NCI-H82 (cell line): ENCODE measurements at regions not wholly inside any gene's neighbourhood (a gene's known extent, or its start where the extent isn't known, plus 50 kb on each side); places are given as distances from the start of the nearest gene placed in this dataset.
A peak's percentile ranks its signal among the peaks of the same experiment; 100 is the strongest.
"Not testable (repeated sequence)": the region's sequence is repeated elsewhere in the genome, so short reads cannot be mapped to it uniquely, and the experiment has no call there.

Experiments
- DNase-seq: peaks from one replicate; lab custom pipeline; 2025; lab: John Stamatoyannopoulos, UW

DNA sequence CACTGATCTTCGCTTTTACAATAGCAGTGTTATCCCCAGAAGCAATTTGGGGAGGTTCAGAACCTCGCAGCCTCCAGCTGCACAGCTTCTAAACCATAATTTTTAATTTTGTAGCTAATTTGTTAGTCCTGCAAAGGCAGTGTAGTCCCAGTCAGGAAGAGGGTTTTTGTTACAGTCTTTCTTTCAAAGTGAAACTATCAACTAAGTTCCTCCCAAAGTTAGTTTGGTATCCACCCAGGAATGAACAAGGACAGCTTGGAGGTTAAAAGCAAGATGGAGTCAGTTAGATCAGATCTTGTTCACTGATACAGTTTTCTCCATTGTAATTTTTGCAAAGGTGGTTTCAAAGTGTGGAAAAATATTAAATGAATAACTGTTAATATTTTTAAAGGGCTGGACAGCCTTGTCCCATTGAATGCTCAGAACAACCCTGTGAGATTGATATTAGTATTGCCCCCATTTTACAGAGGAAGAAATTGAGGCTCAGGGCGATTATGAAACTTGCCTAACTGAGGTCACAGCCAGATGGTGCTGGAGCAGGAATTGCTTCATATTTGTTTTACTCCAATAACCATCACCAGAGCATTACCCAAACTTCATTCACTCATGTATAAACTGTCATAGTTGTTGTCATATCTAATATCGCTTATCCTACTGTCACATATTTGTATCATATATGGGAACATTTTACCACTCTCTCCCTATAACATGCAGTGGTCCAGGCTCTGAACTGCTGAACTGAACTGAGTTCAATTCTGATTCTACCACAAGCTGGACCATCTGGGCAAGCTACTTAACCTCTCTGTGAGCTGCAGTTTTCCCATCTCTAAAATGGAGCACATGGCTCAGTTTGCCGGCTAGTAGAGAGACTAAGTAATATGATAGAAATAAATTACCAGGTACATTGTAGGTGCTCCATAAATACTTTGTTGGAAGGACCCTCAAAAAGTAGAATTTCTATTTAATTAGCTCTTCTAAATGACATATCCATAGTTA is 213.8 kb downstream of the BCAS1 start:
- no peak for DNase-seq

DNA sequence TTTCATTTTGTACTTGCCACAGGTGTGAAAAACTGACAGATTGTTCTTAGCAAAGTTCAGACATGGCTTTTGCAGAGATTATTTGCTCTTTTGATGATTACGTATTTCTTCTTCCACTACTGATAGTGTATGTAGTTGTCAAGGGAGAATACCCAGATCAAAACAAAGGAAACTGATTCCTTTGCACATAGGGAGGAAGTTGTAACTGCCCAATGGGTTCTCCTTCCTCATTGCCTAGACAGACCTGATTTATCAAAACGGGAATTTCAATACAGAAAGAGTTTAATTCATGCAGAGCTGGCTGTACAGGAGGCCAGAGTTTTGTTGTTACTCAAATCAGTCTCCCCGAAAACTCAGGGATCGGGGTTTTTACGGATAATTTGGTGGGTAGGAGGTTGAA is 214.7 kb downstream of the BCAS1 start:
- DNase-seq: no peak

- DNase-seq: not testable (repeated sequence)
These were observed 215.8 kb downstream of the BCAS1 start for GRCh38 chr20:53854609-53854926.

DNA sequence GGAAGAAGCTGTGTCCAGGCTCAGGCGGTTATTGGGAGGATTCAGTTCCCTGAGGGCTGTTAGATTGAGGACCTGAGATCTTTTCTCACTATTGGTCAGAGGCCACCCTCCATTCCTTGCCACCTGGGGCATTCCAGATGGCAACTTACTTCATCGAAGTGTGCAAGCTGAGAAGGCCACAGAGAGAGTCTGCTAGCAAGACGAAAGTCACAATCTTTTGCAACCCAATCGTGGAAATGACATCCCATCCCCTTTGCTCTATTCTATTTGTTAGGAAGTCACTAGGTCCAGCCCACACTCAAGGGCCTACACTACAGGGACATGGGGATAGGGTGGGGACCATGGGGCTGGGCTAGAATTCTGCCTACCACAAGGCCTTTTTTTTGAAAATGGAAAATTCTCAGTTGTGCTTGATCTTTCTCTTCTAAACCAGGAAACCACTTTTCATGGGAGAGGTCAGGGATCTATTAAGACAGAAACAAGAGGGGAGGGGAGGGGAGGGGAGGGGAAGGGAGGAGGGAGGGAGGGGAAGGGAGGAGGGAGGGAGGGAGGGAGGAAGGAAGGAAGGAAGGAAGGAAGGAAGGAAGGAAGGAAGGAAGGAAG is 217.2 kb downstream of the BCAS1 start:
- no peak for DNase-seq

GRCh38 chr20:53852691-53853090 is 217.7 kb downstream of the BCAS1 start:
- DNase-seq: no peak

GRCh38 chr20:53852014-53852413 is 218.4 kb downstream of the BCAS1 start:
- no peak for DNase-seq

- DNase-seq: no peak
These were observed 220.1 kb downstream of the BCAS1 start for GRCh38 chr20:53850319-53850718.

DNA sequence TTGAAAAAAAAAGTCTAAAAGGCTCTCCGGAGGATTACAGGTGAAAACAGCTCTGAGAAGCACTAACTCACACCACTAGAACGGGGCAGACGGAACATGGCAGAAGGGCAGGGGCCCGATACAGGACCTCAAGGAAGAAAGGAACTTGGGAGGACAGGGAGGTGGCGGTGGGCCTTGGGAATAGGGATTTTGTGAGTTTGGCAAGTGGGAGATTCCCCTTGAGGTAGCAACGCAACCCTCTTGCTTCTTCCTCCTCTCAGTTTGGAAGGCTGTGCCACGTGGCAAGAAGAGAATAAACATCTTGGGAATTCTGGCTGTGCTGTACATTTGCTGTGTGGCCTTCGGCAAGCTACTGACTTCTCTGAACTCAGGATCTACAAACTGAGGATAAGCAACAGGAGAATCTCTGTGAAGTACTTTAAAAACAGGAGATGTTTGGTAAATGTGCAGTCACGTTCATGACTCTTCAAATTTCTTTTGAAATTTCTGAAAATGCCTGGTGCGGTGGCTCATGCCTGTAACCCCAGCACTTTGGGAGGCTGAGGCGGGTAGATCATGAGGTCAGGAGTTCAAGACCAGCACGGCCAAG is 220.8 kb downstream of the BCAS1 start:
- DNase-seq: no peak

DNA sequence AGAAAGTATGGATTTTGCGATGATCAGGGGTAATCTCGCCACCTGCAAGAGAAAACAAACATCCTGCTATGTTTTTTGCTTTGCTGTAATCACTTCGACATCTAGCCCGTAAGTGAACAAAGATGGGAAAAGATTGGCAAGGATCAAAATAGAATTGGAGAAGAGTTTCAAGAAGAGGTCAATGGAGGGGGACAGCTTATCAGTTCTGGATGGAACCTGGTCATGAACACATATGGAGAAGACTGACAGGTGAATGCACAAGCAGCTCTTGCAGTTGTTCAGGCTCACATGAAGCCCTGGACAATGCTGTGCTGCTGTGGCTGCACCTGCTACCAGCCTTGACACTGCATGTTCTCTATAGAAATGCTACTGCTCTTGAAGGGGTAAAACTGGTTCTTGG is 222.1 kb downstream of the BCAS1 start:
- DNase-seq: no peak

DNA sequence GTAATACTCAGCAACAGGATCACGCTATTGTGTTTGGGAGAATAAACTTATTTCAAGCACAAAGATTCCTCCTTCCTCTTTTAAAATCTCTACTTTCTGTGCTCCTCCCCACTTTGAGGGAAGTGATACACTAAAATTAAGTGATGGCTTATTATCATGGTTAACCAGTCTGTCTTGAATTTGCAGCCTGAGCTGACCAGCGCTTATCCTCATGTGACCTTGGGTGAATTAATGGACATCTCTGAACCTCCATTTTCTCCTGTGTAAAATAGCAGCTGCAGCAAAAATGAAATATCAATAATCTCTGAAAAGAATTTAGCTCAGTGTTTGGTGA is 222.6 kb downstream of the BCAS1 start:
- DNase-seq: no peak

DNA sequence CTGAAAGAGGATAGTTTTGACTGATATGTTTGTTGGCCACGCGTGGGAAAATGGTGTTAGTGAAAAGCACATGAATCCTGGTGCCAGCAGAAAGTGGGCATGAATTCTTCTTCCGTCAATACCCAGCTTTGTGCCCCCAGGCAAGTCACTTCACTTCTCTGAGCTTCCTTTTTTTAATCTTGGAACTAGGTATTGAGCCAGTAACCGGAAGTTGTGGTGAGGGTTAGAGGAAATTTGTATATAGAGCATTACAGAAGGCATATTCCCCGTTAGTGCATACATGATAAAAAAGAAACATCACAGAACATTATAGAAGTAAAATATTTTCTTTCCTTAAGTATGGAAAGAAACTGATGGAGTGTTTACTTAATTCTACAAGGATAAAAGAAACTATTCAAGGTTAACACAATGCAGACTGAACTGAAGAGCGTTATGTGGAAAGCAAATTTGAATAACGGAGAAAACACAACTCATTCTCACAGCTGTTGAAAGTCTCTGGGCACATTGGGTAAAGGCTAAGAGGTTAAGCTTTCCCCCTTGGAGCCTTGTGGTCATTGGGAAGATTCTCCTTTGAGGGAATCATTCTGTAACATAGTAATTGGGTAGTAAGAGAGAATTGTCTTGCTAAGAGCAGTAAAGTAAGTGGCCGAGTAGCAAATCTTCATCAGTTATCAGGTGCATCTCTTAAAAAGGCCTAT is 223.1 kb downstream of the BCAS1 start:
- DNase-seq: no peak

GRCh38 chr20:53846640-53847039 is 223.8 kb downstream of the BCAS1 start:
- no peak for DNase-seq

- DNase-seq: no peak
These were observed 224.4 kb downstream of the BCAS1 start for GRCh38 chr20:53845980-53846379.

DNA sequence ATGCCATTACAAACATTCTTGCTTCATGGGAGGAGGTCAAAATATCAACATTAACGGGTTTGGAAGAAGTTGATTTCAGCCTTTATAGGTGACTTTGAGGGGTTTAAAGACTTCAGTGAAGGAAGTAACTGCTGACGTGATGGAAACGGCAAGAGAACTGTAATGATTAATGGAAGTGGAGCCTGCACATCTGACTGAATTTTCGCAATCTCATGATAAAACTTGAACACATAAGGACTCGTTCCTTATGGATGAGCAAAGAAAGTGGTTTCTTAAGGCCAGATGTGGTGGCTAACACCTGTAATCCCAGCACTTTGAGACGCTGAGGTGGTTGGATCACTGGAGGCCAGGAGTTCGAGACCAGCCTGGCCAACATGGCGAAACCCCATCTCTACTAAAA is 226.1 kb downstream of the BCAS1 start:
- DNase-seq: no peak

DNA sequence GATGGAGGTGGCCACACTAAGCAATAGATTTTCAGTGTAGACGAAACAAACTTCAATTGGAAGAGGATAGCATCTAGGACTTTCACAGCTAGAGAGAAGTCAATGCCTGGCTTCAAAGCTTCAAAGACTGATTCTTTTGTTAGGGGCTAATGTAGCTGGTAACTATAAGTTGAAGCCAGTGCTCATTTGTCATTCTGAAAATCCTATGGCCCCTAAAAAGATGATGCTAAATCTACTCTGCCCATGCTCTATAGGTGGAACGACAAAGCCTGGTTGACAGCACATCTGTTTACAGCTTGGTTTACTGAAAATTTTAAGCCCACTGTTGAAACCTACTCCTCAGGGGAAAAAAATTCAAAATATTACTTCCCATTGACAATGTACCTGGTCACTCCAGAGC is 226.7 kb downstream of the BCAS1 start:
- no peak for DNase-seq

- DNase-seq: no peak
These were observed 227.9 kb downstream of the BCAS1 start for GRCh38 chr20:53842301-53843099.

- no peak for DNase-seq
These were observed 228.7 kb downstream of the BCAS1 start for GRCh38 chr20:53841741-53842140.

DNA sequence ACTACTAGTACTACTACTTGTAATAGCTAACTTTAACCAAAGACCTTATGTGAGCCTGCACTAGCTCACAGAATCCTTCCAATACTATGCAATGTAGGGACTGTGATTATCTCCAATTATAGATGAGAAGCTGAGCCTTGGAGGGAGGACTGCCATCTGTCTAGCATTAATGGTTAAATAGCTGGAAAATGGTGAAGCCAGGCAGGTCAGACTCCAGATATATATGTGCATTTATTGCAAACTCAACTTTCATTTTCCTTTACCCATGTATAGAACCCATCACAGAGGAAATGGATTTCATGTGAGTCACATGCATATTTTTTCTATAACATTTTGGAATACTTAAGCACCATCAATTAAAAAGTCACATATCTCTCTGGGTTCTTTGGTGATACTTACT is 229.9 kb downstream of the BCAS1 start:
- DNase-seq: peak; percentile 50

DNA sequence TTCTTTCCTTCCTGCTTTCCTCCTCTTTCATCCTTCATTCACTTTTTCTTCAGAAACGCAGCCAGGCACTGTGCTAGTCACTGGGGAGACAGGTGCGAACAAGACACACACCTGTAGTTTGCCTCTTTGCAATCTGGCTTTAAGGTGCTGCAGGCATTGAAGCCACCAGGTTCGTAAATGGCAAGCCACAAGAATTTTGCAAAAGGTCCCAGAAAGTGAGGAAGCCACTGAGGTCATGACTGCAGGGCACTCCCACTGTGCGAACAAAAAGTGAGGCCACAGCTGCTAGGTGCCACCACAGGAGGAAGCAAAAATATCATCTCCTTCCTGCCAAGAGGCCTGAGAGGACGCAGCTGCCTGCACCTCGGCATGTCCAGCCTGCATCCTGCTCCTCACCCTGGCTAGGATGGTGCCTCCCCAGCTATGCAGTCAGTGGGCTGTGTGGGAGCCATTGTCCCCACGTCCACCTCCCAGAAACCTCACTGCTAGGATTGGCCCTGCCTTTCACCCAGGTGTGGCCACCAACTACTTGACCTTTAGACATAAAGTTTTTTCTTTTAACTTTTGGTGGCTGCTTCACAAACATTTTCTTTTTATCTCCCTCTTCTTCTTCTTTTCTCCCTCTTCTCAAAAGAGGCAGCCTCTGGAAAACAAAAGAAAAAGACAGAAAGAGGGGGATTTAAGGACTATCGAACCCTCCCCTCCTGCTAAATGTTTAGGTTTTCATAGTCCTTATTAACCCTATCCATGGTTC is 230.8 kb downstream of the BCAS1 start:
- no peak for DNase-seq

GRCh38 chr20:53838311-53838868 is 232.0 kb downstream of the BCAS1 start:
- DNase-seq: no peak
